SU-DHL-6 (cell line): ENCODE measurements at regions not wholly inside any gene's neighbourhood (a gene's known extent, or its start where the extent isn't known, plus 50 kb on each side); places are given as distances from the start of the nearest gene placed in this dataset.

Source experiments
- H2AFZ ChIP-seq: fragments of 200-600 bp; sonication (generic); 2 replicates; pipeline ENCODE4 v1.6.1; 2014; ENCODE audit warnings: low read depth, mild to moderate bottlenecking, moderate library complexity, mixed read lengths, antibody characterized with exemption, low read length; ENCODE audit not compliant: severe bottlenecking
- H3F3A ChIP-seq: fragments of 200-600 bp; shearing (Covaris generic); 2 replicates; pipeline ENCODE4 v1.6.0; 2016; ENCODE audit warnings: antibody characterized with exemption, mild to moderate bottlenecking; ENCODE audit not compliant: insufficient read depth
- H3K27ac ChIP-seq: fragments of 200-600 bp; sonication (generic); 2 replicates; pipeline ENCODE4 v1.5.1; 2016; ENCODE audit warnings: low read depth, mild to moderate bottlenecking, low read length, moderate library complexity, mixed read lengths
- H3K27me3 ChIP-seq: fragments of 200-600 bp; sonication (generic), shearing (Covaris generic); 2 replicates; pipeline ENCODE4 v1.6.0; 2014; ENCODE audit warnings: mild to moderate bottlenecking, low read length
- H3K36me3 ChIP-seq: fragments of 200-600 bp; sonication (generic); 2 replicates; pipeline ENCODE4 v1.6.1; 2014; ENCODE audit warnings: mild to moderate bottlenecking, low read length, mixed read lengths
- H3K4me2 ChIP-seq: fragments of 300-600, 200-600 bp; shearing (Covaris generic), sonication (generic); 2 replicates; pipeline ENCODE4 v1.6.0; 2014; ENCODE audit warnings: low read length, low read depth, mild to moderate bottlenecking; ENCODE audit not compliant: poor library complexity, severe bottlenecking
- H3K4me3 ChIP-seq: fragments of 200-600 bp; sonication (generic); 2 replicates; pipeline ENCODE4 v1.5.1; 2014; ENCODE audit warnings: antibody characterized with exemption, low read length, mild to moderate bottlenecking, mixed read lengths; ENCODE audit not compliant: insufficient read depth, poor library complexity, severe bottlenecking
- H3K79me2 ChIP-seq: fragments of 200-600 bp; sonication (generic); 2 replicates; pipeline ENCODE4 v1.6.1; 2014; ENCODE audit warnings: mild to moderate bottlenecking, low read length, moderate library complexity; ENCODE audit not compliant: insufficient read depth
- H3K9ac ChIP-seq: fragments of 200-600 bp; sonication (generic); 2 replicates; pipeline ENCODE4 v1.7.0; 2014; ENCODE audit warnings: mild to moderate bottlenecking, low read length
- H3K9me2 ChIP-seq: fragments of 200-600 bp; sonication (generic); replicated peaks from 2 replicates; pipeline ENCODE4 v1.6.1; 2014; ENCODE audit warnings: low read length; ENCODE audit not compliant: insufficient read depth
- H3K9me3 ChIP-seq: fragments of 200-600 bp; sonication (generic); 2 replicates; pipeline ENCODE4 v1.6.1; 2014; ENCODE audit warnings: low read length, mixed read lengths; ENCODE audit not compliant: insufficient read depth
- H4K20me1 ChIP-seq: fragments of 200-600 bp; sonication (generic); 2 replicates; pipeline ENCODE4 v1.6.1; 2014; ENCODE audit warnings: low read depth, mild to moderate bottlenecking, antibody characterized with exemption, low read length, moderate library complexity, mixed read lengths
- EZH2phosphoT487 ChIP-seq: fragments of 200-600 bp; sonication (generic), shearing (Covaris generic); conservative IDR thresholded peaks from 2 replicates; pipeline ENCODE4 v1.6.1; 2018; ENCODE audit warnings: mild to moderate bottlenecking, antibody characterized with exemption, low read length, moderate library complexity, mixed read lengths
- TF ChIP-seq, protein P1 (sequence below): fragments of 200-600 bp; sonication (generic); IDR thresholded peaks from one replicate; pipeline ENCODE4 v1.5.1; 2017; ENCODE audit warnings: antibody characterized with exemption, mild to moderate bottlenecking, low read length, moderate library complexity; ENCODE audit not compliant: insufficient read depth, poor library complexity, severe bottlenecking

GRCh38 chrX:6640727-6641126 lies 105.8 kb upstream of the VCX3A start:
- Histone ChIP-seq H3K9me3 (no peaks in the 10 kb centered on the region), H4K20me1 (no peaks in the 10 kb centered on the region), H3K27me3 (no peaks in the 10 kb centered on the region), H3K27ac (no peak overlapping the region), H3K79me2 (no peaks in the 10 kb centered on the region), H3K4me3 (no peak overlapping the region), H3K9me2 (no peaks in the 10 kb centered on the region), H3K9ac (no peak overlapping the region), H3K4me2 (no peak overlapping the region), H3K36me3 (no peaks in the 10 kb centered on the region), H2AFZ (no peak overlapping the region), H3F3A (no peaks in the 10 kb centered on the region)
- TF ChIP-seq, protein P1, sequence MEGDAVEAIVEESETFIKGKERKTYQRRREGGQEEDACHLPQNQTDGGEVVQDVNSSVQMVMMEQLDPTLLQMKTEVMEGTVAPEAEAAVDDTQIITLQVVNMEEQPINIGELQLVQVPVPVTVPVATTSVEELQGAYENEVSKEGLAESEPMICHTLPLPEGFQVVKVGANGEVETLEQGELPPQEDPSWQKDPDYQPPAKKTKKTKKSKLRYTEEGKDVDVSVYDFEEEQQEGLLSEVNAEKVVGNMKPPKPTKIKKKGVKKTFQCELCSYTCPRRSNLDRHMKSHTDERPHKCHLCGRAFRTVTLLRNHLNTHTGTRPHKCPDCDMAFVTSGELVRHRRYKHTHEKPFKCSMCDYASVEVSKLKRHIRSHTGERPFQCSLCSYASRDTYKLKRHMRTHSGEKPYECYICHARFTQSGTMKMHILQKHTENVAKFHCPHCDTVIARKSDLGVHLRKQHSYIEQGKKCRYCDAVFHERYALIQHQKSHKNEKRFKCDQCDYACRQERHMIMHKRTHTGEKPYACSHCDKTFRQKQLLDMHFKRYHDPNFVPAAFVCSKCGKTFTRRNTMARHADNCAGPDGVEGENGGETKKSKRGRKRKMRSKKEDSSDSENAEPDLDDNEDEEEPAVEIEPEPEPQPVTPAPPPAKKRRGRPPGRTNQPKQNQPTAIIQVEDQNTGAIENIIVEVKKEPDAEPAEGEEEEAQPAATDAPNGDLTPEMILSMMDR = no peak
- no peak for TF ChIP-seq EZH2phosphoT487

DNA sequence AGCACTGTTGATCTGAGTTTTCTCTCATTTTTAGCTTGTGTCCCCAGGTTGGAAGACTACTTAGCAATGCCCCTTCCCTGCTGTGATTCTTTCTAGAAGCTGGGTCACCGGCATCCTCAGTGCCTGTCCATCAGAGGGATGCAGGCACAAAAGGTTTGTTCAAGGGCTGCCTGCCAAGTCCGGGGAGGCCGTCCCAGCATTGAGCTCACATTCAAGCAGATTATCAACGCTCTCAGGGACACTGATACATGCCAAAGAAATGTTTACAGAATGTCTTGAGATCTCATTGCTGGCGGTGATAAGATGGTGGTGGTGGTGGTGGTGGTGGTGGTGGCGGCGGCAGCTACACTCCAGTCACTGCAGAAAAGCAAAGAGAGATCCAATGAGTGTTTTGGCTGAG lies 79.6 kb upstream of the VCX3A start:
- no peaks in the 10 kb centered on the region for H3K9me2 ChIP-seq
- TF ChIP-seq, protein P1 = no peak
- no peak for TF ChIP-seq EZH2phosphoT487
- no peaks in the 10 kb centered on the region for H3K79me2 ChIP-seq
- no peaks in the 10 kb centered on the region for H3F3A ChIP-seq
- H3K27me3 ChIP-seq = no peaks in the 10 kb centered on the region
- no peak overlapping the region for H2AFZ ChIP-seq
- no peak overlapping the region for H3K27ac ChIP-seq
- no peak overlapping the region for H3K4me3 ChIP-seq
- H3K9me3 ChIP-seq = no peaks in the 10 kb centered on the region
- no peaks in the 10 kb centered on the region for H4K20me1 ChIP-seq
- H3K9ac ChIP-seq = no peak overlapping the region
- no peaks in the 10 kb centered on the region for H3K36me3 ChIP-seq
- H3K4me2 ChIP-seq = no peak overlapping the region

- no peak overlapping the region for H3K4me3 ChIP-seq
Measured at GRCh38 chrX:6599230-6599860, 64.4 kb upstream of the VCX3A start.

More at GRCh38 chrX:6599230-6599860, 64.4 kb upstream of the VCX3A start:
- Histone ChIP-seq H2AFZ (no peak overlapping the region), H3K36me3 (no peaks in the 10 kb centered on the region), H3F3A (no peaks in the 10 kb centered on the region), H4K20me1 (no peaks in the 10 kb centered on the region), H3K27me3 (no peaks in the 10 kb centered on the region), H3K9me2 (no peaks in the 10 kb centered on the region), H3K9ac (no peak overlapping the region), H3K27ac (no peak overlapping the region), H3K4me2 (no peak overlapping the region), H3K79me2 (no peaks in the 10 kb centered on the region), H3K9me3 (no peaks in the 10 kb centered on the region)
- TF ChIP-seq, protein P1 = no peak
- TF ChIP-seq EZH2phosphoT487 = no peak
